ENCODE measurements at regions not wholly inside any gene's neighbourhood (a gene's known extent, or its start where the extent isn't known, plus 50 kb on each side); places are given as distances from the start of the nearest gene placed in this dataset.
"Not testable (repeated sequence)": the region's sequence is repeated elsewhere in the genome, so short reads cannot be mapped to it uniquely, and the experiment has no call there.

- no peak for DNase-seq
These were observed 181.2 kb upstream of the MME start for GRCh38 chr3:154898916-154899315.

DNA sequence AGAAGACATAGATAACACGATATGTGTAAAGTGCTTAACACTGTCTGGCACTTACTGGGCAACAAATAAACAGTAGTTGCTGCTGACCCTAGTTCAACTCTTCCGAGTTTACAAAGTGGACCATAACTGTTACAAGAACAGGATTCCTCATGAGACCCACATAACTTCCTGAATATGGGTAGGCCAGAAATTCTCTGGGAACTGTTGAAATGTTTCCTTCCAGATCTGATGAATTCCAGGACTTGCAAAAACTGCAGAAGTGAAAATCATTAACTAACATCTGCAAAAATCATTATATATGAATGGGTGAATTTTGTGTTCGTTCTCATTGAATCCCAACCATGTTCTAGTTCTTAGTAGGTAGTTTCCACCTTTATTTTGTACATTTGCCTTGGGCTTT lies 181.7 kb upstream of the MME start:
- no peak for DNase-seq

- DNase-seq, result no peak
These were observed 186.3 kb upstream of the MME start for GRCh38 chr3:154893813-154894212.

- DNase-seq, result no peak
These were observed 190.9 kb upstream of the MME start for GRCh38 chr3:154889227-154889634.

DNA sequence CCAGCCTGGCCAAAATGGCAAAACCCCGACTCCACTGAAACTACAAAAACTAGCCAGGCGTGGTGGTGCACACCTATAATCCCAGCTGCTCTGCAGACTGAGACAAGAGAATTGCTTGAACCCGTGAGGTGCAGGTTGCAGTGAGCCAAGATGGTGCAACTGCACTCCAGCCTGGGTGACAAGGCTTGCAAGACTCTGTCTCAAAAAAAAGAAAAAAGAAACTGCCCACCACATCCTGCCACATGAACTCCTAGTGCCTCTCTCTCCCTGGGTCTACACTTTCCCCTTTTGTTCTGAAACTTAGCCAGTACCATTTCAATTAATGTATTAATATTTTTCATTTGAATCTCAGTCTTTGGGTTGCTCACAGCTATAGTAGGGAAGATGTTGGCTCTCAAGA lies 192.2 kb upstream of the MME start:
- DNase-seq, result no peak

DNA sequence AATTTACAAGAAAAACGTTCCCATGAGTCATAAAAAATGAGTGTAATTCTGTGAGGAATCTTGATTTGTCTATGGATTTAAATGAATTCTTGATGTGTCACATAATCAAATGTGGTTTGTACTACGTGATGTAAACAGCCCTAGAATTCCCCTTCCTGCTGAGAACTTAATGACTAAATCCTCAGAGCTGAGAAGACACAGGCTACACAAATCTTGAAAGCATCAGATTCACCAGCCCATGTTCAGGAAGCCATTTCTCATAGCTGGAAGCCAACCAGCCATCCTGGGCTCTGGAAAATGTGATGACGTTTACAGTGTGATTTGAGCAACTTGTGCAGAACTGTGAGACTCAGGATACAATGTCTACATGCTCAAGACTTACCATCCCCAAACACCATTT lies 193.7 kb upstream of the MME start:
- DNase-seq, result no peak

GRCh38 chr3:154885418-154885817 lies 194.7 kb upstream of the MME start:
- DNase-seq, result no peak

GRCh38 chr3:154884952-154885351 lies 195.2 kb upstream of the MME start:
- no peak for DNase-seq

DNA sequence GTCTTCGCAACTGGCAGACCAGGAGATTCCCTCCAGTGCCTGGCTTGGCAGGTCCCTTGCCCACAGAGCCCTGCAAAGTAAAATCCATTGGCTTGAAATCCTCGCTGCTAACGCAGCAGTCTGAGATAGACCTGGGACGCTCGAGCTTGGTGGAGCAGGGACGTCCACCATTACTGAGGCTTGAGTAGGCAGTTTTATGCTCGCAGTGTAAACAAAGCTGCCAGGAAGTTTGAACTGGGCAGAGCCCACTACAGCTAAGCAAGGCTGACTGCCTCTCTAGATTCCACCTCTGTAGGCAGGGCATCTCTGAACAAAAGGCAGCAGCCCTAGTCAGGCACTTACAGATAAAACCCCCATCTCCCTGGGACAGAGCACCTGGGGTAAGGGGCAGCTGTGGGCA lies 205.0 kb upstream of the MME start:
- no peak for DNase-seq

GRCh38 chr3:154872696-154873095 lies 207.4 kb upstream of the MME start:
- DNase-seq, result no peak

DNA sequence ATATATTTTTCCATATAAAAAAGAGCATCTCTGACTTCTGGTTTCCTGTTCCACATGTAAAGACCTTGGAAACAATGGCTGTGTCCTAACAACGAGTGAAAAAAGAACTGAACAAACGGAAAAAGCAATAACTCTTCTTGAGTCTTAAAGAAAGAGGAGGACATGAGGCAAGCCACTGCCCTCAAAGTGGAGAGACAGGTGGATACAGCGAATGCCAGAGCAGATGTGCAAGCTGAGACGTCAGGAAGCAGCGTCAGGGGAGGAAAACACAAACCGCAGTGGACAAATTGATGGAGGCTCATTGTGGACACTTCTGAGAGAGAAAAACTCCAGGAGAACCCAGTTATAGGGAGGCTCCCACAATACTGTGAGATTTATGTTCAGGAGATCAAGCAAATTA lies 208.0 kb upstream of the MME start:
- DNase-seq, result no peak

DNA sequence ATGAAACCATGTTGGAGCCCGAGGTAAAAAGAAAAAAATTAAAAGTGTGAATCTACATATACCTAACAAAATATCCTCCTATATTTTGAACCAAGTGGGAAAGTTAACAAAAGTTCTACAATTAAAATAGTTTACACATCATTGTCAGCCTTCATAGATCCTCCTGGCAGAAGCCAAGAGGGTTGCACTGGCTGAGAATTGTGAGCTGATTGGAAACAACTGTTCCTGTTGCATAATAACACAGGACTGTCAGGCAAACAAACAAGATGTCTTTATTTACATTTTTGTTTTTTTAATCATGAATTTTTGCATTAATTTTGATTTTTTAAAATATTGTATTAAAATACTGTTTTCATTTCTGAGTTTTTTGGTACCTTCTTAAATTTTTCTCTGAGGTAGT lies 215.2 kb upstream of the MME start:
- no peak for DNase-seq

- DNase-seq, result no peak
These were observed 217.9 kb upstream of the MME start for GRCh38 chr3:154862265-154862664.

DNA sequence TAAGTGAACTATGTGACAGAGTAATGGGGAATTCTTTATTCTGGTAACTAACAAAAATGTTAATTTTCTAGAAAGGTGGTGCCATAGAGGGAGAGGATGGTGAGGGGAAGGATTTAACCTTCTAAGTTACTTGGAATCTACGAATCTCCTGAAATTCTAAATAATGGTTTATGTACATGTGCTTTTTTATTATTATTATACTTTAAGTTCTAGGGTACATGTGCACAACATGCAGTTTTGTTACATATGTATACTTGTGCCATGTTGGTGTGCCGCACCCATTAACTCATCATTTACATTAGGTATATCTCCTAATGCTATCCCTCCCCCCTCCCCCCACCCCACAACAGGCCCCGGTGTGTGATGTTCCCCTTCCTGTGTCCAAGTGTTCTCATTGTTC lies 227.1 kb upstream of the MME start:
- not testable (repeated sequence) for DNase-seq

- DNase-seq, result no peak
These were observed 227.6 kb upstream of the MME start for GRCh38 chr3:154852515-154852914.

- no peak for DNase-seq
These were observed 228.5 kb upstream of the MME start for GRCh38 chr3:154851644-154852043.

DNA sequence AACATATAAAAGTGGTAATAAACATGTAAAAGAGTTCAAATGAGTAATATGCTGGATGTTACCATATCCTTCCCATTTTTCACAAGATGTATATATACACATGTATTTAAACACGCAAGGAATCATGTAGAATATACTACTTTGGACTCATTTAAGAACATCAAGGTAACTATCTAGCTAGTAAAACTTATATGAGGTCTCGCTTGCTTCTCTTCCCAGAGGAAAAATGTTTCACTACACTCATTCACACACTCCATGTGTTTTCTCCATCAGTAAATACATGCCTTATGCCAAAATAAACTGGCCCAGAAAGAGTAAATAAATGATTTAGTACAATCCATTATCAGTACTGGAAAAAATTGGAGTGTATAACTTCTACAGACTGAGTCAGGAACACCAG lies 229.2 kb upstream of the MME start:
- DNase-seq, result no peak

GRCh38 chr3:154849408-154849807 lies 230.7 kb upstream of the MME start:
- no peak for DNase-seq

GRCh38 chr3:154844863-154845262 lies 235.3 kb upstream of the MME start:
- no peak for DNase-seq

GRCh38 chr3:154843647-154844046 lies 236.5 kb upstream of the MME start:
- no peak for DNase-seq

DNA sequence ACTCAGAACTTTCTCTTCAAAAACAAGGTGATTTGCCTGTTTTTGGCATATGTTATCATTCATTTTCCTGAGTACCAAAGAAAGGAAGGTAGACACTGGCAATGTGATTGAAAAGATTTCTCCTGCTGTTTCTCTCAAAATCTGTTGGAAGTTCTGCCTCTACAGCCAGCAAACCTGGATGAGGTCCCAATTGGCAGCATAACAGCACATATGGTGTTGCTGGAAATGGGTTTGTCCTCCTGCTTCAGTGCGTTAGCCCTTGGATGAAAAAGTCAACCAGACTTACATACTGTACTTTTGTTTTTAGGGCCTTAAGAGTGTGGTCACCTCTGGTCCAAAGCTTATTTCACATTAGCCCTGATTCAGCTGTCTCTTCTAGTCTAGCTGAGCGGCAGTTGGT lies 237.6 kb upstream of the MME start:
- no peak for DNase-seq

GRCh38 chr3:154835639-154836038 lies 244.5 kb upstream of the MME start:
- DNase-seq, result no peak

- DNase-seq, result not testable (repeated sequence)
These were observed 245.3 kb upstream of the MME start for GRCh38 chr3:154834831-154835230.

- DNase-seq, result no peak
These were observed 250.2 kb upstream of the MME start for GRCh38 chr3:154829929-154830328.

GRCh38 chr3:154819491-154819890 lies 260.6 kb upstream of the MME start:
- DNase-seq, result no peak

DNA sequence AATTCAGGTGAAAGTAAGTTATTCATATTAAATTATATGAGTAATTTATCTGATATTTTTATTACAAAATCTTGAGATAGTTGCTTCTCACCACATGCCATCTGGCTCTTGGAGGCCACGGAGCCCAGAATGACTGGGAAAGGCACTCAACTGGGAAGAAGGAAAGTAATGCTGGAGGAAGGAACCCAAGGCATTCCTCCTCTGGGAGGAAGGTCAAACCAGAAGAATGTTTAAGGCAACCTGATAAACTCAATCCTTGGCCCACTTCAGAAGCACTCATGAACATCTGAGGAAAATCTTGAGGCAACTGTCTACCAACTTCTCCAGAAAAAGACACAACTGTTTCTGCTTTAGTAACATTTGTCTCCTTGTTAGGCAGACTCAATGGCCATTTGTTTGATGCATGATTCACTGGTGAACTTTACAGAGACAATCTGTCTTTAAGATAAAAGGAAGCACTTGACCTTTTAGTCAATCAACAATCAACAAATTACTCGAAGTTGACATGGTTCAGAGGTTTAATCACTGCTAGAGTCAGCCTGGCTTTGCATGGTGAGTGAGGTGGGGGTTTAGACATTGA lies 261.4 kb upstream of the MME start:
- no peak for DNase-seq
